GM12878 (cell line): ENCODE measurements at regions not wholly inside any gene's neighbourhood (a gene's known extent, or its start where the extent isn't known, plus 50 kb on each side); places are given as distances from the start of the nearest gene placed in this dataset.

Experiments
- ATAC-seq: fragments of 200-7000 bp; cut with Tn5 transposase; 3 replicates; pipeline ENCODE4 v1.9.1; 2020; ENCODE audit warnings: mild to moderate bottlenecking, moderate library complexity
- BruUV-seq: library from RNA; stranded (reverse); fragments of 400-500 nt; replicated peaks from 2 replicates; lab custom pipeline; 2021; lab: Mats Ljungman, UMichigan
- CTCF ChIA-PET: fragments of 300-600 bp; sonication (Branson Sonifier 250); formaldehyde crosslinking; extraction: SDS; loops from one replicate; lab custom pipeline; 2021; ENCODE audit warnings: inconsistent platforms; lab: Yijun Ruan, JAX
- POLR2A ChIA-PET: fragments of 350-600 bp; formaldehyde crosslinking; extraction: SDS; loops from one replicate; lab custom pipeline; 2021; ENCODE audit warnings: inconsistent platforms; lab: Charles Lee
- RAD21 ChIA-PET: fragments of 300-600 bp; sonication (Branson Sonifier 250); formaldehyde crosslinking; loops from one replicate; lab custom pipeline; 2023; ENCODE audit warnings: antibody characterized with exemption; ENCODE audit not compliant: unreplicated experiment; lab: Charles Lee
- SMC1A ChIA-PET: fragments of 300-600 bp; sonication (Branson Sonifier 250); formaldehyde crosslinking; loops from one replicate; lab custom pipeline; 2023; ENCODE audit not compliant: unreplicated experiment, uncharacterized antibody; lab: Charles Lee
- DNase-seq: peaks from one replicate; pipeline ENCODE4 v3.0.0-alpha.2; 2011; ENCODE audit warnings: low read depth, low spot score
- FAIRE-seq: peaks from 3 replicates; lab custom pipeline; 2011; peaks lifted over from hg19 to GRCh38; lab: Jason Lieb, UNC
- H2AFZ ChIP-seq: 2 replicates; pipeline ENCODE4 v1.6.0; 2011; ENCODE audit warnings: low read depth, low read length, control low read depth; ENCODE audit not compliant: control insufficient read depth
- H3K27ac ChIP-seq: 2 replicates; pipeline ENCODE4 v1.5.1; 2011; ENCODE audit warnings: control low read depth; ENCODE audit not compliant: control insufficient read depth, insufficient read depth
- H3K27me3 ChIP-seq, 2 experiments: replicated peaks in 1 of 2; 2 replicates each; pipeline versions ENCODE4 v1.6.0 to v1.6.1; 2011; ENCODE audit warnings: low read length in 1 of 2; ENCODE audit not compliant: control insufficient read depth in 2 of 2, insufficient read depth in 2 of 2
- H3K36me3 ChIP-seq, 2 experiments: 2 replicates each; pipeline ENCODE4 v1.5.1; 2011; ENCODE audit warnings: low read length in 1 of 2; ENCODE audit not compliant: control insufficient read depth in 2 of 2, insufficient read depth in 2 of 2
- H3K4me1 ChIP-seq: 2 replicates; pipeline ENCODE4 v1.6.1; 2011; ENCODE audit warnings: mild to moderate bottlenecking, low read length, moderate library complexity, mixed read lengths; ENCODE audit not compliant: control insufficient read depth, insufficient read depth
- H3K4me2 ChIP-seq: 2 replicates; pipeline ENCODE4 v1.6.0; 2011; ENCODE audit warnings: control low read depth; ENCODE audit not compliant: control insufficient read depth, insufficient read depth
- H3K4me3 ChIP-seq: fragments of 200-600 bp; sonication (generic); 2 replicates; pipeline ENCODE4 v1.5.1; 2016
- H3K79me2 ChIP-seq: 2 replicates; pipeline ENCODE4 v1.6.0; 2011; ENCODE audit warnings: low read length; ENCODE audit not compliant: control insufficient read depth, insufficient read depth
- H3K9ac ChIP-seq: 2 replicates; pipeline ENCODE4 v1.8.0; 2011; ENCODE audit warnings: low read length, control low read depth, mixed read lengths; ENCODE audit not compliant: control insufficient read depth, insufficient read depth
- H3K9me3 ChIP-seq: replicated peaks from 3 replicates; pipeline ENCODE4 v1.5.1; 2011; ENCODE audit warnings: mild to moderate bottlenecking, low read length; ENCODE audit not compliant: control insufficient read depth, insufficient read depth
- H4K20me1 ChIP-seq: 2 replicates; pipeline ENCODE4 v1.6.0; 2011; ENCODE audit not compliant: control insufficient read depth, insufficient read depth
- ZNF622 ChIP-seq: fragments of 450-650 bp; IDR thresholded peaks from 2 replicates; pipeline ENCODE4 v1.6.1; 2017; ENCODE audit warnings: mild to moderate bottlenecking, inconsistent platforms
- WGBS: methylation state at CpG from one replicate; pipeline ENCODE4 v1.1.6; 2016; ENCODE audit warnings: low lambda C conversion rate; ENCODE audit not compliant: insufficient replicate concordance, insufficient coverage; ENCODE audit errors: missing lambda C conversion rate; 5-methylcytosine and 5-hydroxymethylcytosine counted together
- in situ Hi-C: fragments of 300-500 bp; cut with MboI; formaldehyde crosslinking; loops from 9 replicates; pipeline ENCODE4 v1.14.3; 2018; ENCODE audit warnings: mixed read lengths
- intact Hi-C: fragments of 100-400 bp; cut with micrococcal nuclease; formaldehyde crosslinking; loops from one replicate; pipeline ENCODE4 v1.14.2; 2022; ENCODE audit not compliant: unreplicated experiment
- TF ChIP-seq, protein P1 (sequence below): IDR thresholded peaks from 2 replicates; pipeline ENCODE4 v1.6.1; 2011; ENCODE audit warnings: borderline replicate concordance, low read depth, mild to moderate bottlenecking, moderate library complexity, low read length; ENCODE audit not compliant: insufficient read depth, poor library complexity, severe bottlenecking
- TF ChIP-seq, protein P2 (sequence below): IDR thresholded peaks from 2 replicates; pipeline ENCODE4 v1.6.1; 2012; ENCODE audit warnings: low read depth, low read length, improper control_type of control experiment
- TF ChIP-seq, protein P3 (sequence below): fragments of 450-650 bp; IDR thresholded peaks from 2 replicates; pipeline ENCODE4 v1.6.1; 2018; ENCODE audit warnings: mild to moderate bottlenecking, low read depth, moderate library complexity; ENCODE audit not compliant: partially characterized antibody

DNA sequence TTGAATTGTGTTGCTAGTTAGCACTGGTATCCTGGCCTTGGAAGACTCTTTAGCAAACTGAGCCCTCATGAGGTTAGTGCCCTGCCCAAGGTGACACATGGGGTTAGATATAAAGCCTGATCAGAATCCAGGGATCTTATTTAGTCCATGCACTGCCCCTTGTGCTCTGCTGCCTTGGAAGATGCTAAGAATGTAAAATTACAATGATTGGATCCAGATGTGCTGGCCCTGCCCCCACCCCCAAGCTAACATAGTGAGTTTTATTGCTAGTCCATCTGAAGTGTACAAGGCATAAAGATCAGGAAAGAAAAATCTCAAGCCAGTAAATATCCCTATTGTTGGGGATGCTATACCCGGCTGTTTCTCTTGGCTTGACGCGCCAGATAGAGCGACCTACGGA is 248.1 kb upstream of the C2CD4B start:
- Histone ChIP-seq H3K27me3 (no peaks in the 10 kb centered on the region; a peak in 3 of 4 replicates), H3K79me2 (no peaks in the 10 kb centered on the region), H3K4me3 (no peak overlapping the region), H3K27ac (no peak overlapping the region), H3K9ac (no peak overlapping the region), H3K4me1 (no peaks in the 10 kb centered on the region), H2AFZ (no peak overlapping the region), H3K9me3 (no peaks in the 10 kb centered on the region), H3K36me3 (no peaks in the 10 kb centered on the region), H3K4me2 (no peak overlapping the region), H4K20me1 (no peaks in the 10 kb centered on the region; the same call in 1 of the 2 replicates)
- CTCF ChIA-PET = no interaction called here
- TF ChIP-seq, protein P1, sequence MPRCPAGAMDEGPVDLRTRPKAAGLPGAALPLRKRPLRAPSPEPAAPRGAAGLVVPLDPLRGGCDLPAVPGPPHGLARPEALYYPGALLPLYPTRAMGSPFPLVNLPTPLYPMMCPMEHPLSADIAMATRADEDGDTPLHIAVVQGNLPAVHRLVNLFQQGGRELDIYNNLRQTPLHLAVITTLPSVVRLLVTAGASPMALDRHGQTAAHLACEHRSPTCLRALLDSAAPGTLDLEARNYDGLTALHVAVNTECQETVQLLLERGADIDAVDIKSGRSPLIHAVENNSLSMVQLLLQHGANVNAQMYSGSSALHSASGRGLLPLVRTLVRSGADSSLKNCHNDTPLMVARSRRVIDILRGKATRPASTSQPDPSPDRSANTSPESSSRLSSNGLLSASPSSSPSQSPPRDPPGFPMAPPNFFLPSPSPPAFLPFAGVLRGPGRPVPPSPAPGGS = no peak
- TF ChIP-seq ZNF622 = no peak
- TF ChIP-seq, protein P2, sequence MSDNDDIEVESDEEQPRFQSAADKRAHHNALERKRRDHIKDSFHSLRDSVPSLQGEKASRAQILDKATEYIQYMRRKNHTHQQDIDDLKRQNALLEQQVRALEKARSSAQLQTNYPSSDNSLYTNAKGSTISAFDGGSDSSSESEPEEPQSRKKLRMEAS = no peak
- TF ChIP-seq, protein P3, sequence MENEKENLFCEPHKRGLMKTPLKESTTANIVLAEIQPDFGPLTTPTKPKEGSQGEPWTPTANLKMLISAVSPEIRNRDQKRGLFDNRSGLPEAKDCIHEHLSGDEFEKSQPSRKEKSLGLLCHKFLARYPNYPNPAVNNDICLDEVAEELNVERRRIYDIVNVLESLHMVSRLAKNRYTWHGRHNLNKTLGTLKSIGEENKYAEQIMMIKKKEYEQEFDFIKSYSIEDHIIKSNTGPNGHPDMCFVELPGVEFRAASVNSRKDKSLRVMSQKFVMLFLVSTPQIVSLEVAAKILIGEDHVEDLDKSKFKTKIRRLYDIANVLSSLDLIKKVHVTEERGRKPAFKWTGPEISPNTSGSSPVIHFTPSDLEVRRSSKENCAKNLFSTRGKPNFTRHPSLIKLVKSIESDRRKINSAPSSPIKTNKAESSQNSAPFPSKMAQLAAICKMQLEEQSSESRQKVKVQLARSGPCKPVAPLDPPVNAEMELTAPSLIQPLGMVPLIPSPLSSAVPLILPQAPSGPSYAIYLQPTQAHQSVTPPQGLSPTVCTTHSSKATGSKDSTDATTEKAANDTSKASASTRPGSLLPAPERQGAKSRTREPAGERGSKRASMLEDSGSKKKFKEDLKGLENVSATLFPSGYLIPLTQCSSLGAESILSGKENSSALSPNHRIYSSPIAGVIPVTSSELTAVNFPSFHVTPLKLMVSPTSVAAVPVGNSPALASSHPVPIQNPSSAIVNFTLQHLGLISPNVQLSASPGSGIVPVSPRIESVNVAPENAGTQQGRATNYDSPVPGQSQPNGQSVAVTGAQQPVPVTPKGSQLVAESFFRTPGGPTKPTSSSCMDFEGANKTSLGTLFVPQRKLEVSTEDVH = no peak
- POLR2A ChIA-PET = no interaction called here
- in situ Hi-C loops (no loop called here), intact Hi-C loops (no loop called here)
- FAIRE-seq (no peak), DNase-seq (no peak), ATAC-seq (no peak)
- 74% methylated on average over 5 of the region's 5 CpGs for WGBS
- SMC1A ChIA-PET = no interaction called here
- RAD21 ChIA-PET = no interaction called here
- no TSS peak for BruUV-seq
